IMR-90 (cell line): ENCODE measurements at regions not wholly inside any gene's neighbourhood (a gene's known extent, or its start where the extent isn't known, plus 50 kb on each side); places are given as distances from the start of the nearest gene placed in this dataset.

ENCODE experiments used
- ATAC-seq: fragments of 200-7000 bp; cut with Tn5 transposase; 2 replicates; pipeline ENCODE4 v1.9.1; 2020; ENCODE audit warnings: low read depth, mild to moderate bottlenecking, moderate library complexity
- BruUV-seq: library from RNA; stranded (reverse); fragments of 400-500 nt; replicated peaks from 2 replicates; lab custom pipeline; 2021; lab: Mats Ljungman, UMichigan
- CTCF ChIA-PET: fragments of 300-600 bp; formaldehyde crosslinking; extraction: SDS; loops from one replicate; lab custom pipeline; 2021; ENCODE audit warnings: antibody characterized with exemption; lab: Yijun Ruan, JAX
- POLR2A ChIA-PET: fragments of 300-600 bp; sonication (Branson Sonifier 250); formaldehyde crosslinking; loops from one replicate; lab custom pipeline; 2022; ENCODE audit warnings: antibody characterized with exemption; ENCODE audit not compliant: unreplicated experiment; lab: Charles Lee
- DNase-seq: peaks from one replicate; pipeline ENCODE4 v3.0.0; 2013
- H2AFZ ChIP-seq: replicated peaks from 2 replicates; pipeline ENCODE3; 2013; ENCODE audit warnings: low read length, mild to moderate bottlenecking; ENCODE audit not compliant: poor library complexity
- H2AK5ac ChIP-seq: 2 replicates; pipeline ENCODE4 v1.6.1; 2013; ENCODE audit warnings: low read depth, low read length, inconsistent platforms
- H2AK9ac ChIP-seq: replicated peaks from 2 replicates; pipeline ENCODE3; 2013; ENCODE audit warnings: mild to moderate bottlenecking, low read depth, low read length, moderate library complexity; ENCODE audit not compliant: poor library complexity
- H2BK120ac ChIP-seq: 2 replicates; pipeline ENCODE4 v1.6.1; 2013; ENCODE audit warnings: low read depth, low read length, inconsistent platforms
- H2BK15ac ChIP-seq: 3 replicates; pipeline ENCODE4 v1.6.1; 2013; ENCODE audit warnings: low read depth, low read length, inconsistent platforms
- H2BK20ac ChIP-seq: 2 replicates; pipeline ENCODE4 v1.6.1; 2013; ENCODE audit warnings: low read depth, mild to moderate bottlenecking, inconsistent platforms, low read length, moderate library complexity
- H2BK5ac ChIP-seq: 2 replicates; pipeline ENCODE4 v1.6.1; 2013; ENCODE audit warnings: mild to moderate bottlenecking, low read depth, low read length, inconsistent platforms; ENCODE audit not compliant: poor library complexity, severe bottlenecking
- H3K14ac ChIP-seq: replicated peaks from 2 replicates; pipeline ENCODE4 v1.6.1; 2013; ENCODE audit warnings: low read depth, low read length, inconsistent platforms
- H3K18ac ChIP-seq: 2 replicates; pipeline ENCODE4 v1.6.1; 2013; ENCODE audit warnings: low read depth, low read length, control low read depth
- H3K23ac ChIP-seq: 2 replicates; pipeline ENCODE4 v1.6.1; 2013; ENCODE audit warnings: low read depth, low read length, inconsistent platforms
- H3K27ac ChIP-seq: 2 replicates; pipeline ENCODE4 v1.5.1; 2013; ENCODE audit warnings: mild to moderate bottlenecking, control low read depth, low read length; ENCODE audit not compliant: insufficient read depth
- H3K27me3 ChIP-seq: 2 replicates; pipeline ENCODE4 v1.6.1; 2013; ENCODE audit warnings: low read length; ENCODE audit not compliant: control insufficient read depth, insufficient read depth
- H3K36me3 ChIP-seq: 2 replicates; pipeline ENCODE4 v1.6.1; 2013; ENCODE audit warnings: low read length, mixed read lengths; ENCODE audit not compliant: control insufficient read depth, insufficient read depth
- H3K4ac ChIP-seq: 2 replicates; pipeline ENCODE4 v1.6.1; 2013; ENCODE audit warnings: low read depth, low read length, inconsistent platforms
- H3K4me1 ChIP-seq: 2 replicates; pipeline ENCODE4 v1.6.1; 2013; ENCODE audit warnings: low read length, mixed read lengths; ENCODE audit not compliant: control insufficient read depth, insufficient read depth
- H3K4me2 ChIP-seq: 2 replicates; pipeline ENCODE4 v1.6.1; 2013; ENCODE audit warnings: low read depth, mild to moderate bottlenecking, control low read depth, low read length, moderate library complexity
- H3K4me3 ChIP-seq: 2 replicates; pipeline ENCODE4 v1.5.1; 2013; ENCODE audit warnings: low read depth, mild to moderate bottlenecking, control low read depth, low read length, moderate library complexity; ENCODE audit not compliant: insufficient read depth
- H3K56ac ChIP-seq: 2 replicates; pipeline ENCODE4 v1.6.1; 2013; ENCODE audit warnings: low read length, inconsistent platforms; ENCODE audit not compliant: insufficient read depth; ENCODE audit errors: extremely low read depth
- H3K79me1 ChIP-seq, 2 experiments: 2 replicates each; pipeline ENCODE4 v1.6.1; 2013; ENCODE audit warnings: low read length in 2 of 2, inconsistent platforms in 1 of 2, low read depth in 1 of 2
- H3K9ac ChIP-seq: 2 replicates; pipeline ENCODE4 v1.6.1; 2013; ENCODE audit warnings: low read depth, low read length, control low read depth
- H3K9me1 ChIP-seq: 2 replicates; pipeline ENCODE4 v1.6.1; 2013; ENCODE audit warnings: low read length, inconsistent platforms; ENCODE audit not compliant: insufficient read depth
- H3K9me3 ChIP-seq: 2 replicates; pipeline ENCODE4 v1.6.1; 2013; ENCODE audit warnings: low read length; ENCODE audit not compliant: control insufficient read depth, insufficient read depth
- H4K20me1 ChIP-seq: 2 replicates; pipeline ENCODE4 v1.6.1; 2013; ENCODE audit warnings: low read length, inconsistent platforms; ENCODE audit not compliant: insufficient read depth
- H4K5ac ChIP-seq: 2 replicates; pipeline ENCODE4 v1.6.1; 2013; ENCODE audit warnings: mild to moderate bottlenecking, low read depth, low read length, control low read depth
- H4K8ac ChIP-seq, 2 experiments: 2 replicates each; pipeline ENCODE4 v1.6.1; 2013; ENCODE audit warnings: low read depth in 2 of 2, low read length in 2 of 2, control low read depth in 1 of 2, inconsistent platforms in 1 of 2
- H4K91ac ChIP-seq: 2 replicates; pipeline ENCODE4 v1.6.1; 2013; ENCODE audit warnings: low read depth, low read length, inconsistent platforms; ENCODE audit not compliant: insufficient read depth
- BHLHE40 ChIP-seq: fragments of 150-350 bp; IDR thresholded peaks from 2 replicates; pipeline ENCODE4 v1.6.1; 2016; ENCODE audit warnings: mild to moderate bottlenecking, low read depth, low read length
- CEBPB ChIP-seq: IDR thresholded peaks from 2 replicates; pipeline ENCODE4 v1.6.1; 2012; ENCODE audit warnings: low read depth, low read length, improper control_type of control experiment
- CHD1 ChIP-seq: IDR thresholded peaks from 2 replicates; pipeline ENCODE4 v1.6.1; 2012; ENCODE audit warnings: low read depth, low read length, improper control_type of control experiment
- CTCF ChIP-seq: conservative IDR thresholded peaks from 2 replicates; pipeline ENCODE4 v1.5.1; 2012; ENCODE audit warnings: mild to moderate bottlenecking, low read depth, low read length, improper control_type of control experiment
- ELK1 ChIP-seq: fragments of 150-350 bp; IDR thresholded peaks from 2 replicates; pipeline ENCODE4 v1.6.1; 2016; ENCODE audit warnings: low read depth, mild to moderate bottlenecking, low read length, moderate library complexity, borderline replicate concordance
- FOS ChIP-seq: fragments of 150-350 bp; IDR thresholded peaks from 2 replicates; pipeline ENCODE4 v1.6.1; 2016; ENCODE audit warnings: low read depth, low read length
- MAFK ChIP-seq: IDR thresholded peaks from 2 replicates; pipeline ENCODE4 v1.6.1; 2012; ENCODE audit warnings: low read depth, low read length, improper control_type of control experiment
- MAZ ChIP-seq: IDR thresholded peaks from 2 replicates; pipeline ENCODE4 v1.6.1; 2012; ENCODE audit warnings: low read depth, mild to moderate bottlenecking, low read length, improper control_type of control experiment, moderate library complexity, borderline replicate concordance
- MXI1 ChIP-seq: IDR thresholded peaks from 2 replicates; pipeline ENCODE4 v1.6.1; 2012; ENCODE audit warnings: low read depth, mild to moderate bottlenecking, low read length, moderate library complexity, borderline replicate concordance
- NFE2L2 ChIP-seq: fragments of 150-350 bp; IDR thresholded peaks from 2 replicates; pipeline ENCODE4 v1.6.1; 2016; ENCODE audit warnings: low read depth, mild to moderate bottlenecking, low read length
- POLR2A ChIP-seq: IDR thresholded peaks from 2 replicates; pipeline ENCODE4 v1.6.1; 2012; ENCODE audit warnings: mild to moderate bottlenecking, low read depth, low read length
- RAD21 ChIP-seq: IDR thresholded peaks from 2 replicates; pipeline ENCODE4 v1.6.1; 2012; ENCODE audit warnings: low read length, improper control_type of control experiment
- RCOR1 ChIP-seq: IDR thresholded peaks from 2 replicates; pipeline ENCODE4 v1.6.1; 2012; ENCODE audit warnings: mild to moderate bottlenecking, low read length, improper control_type of control experiment; ENCODE audit not compliant: insufficient replicate concordance
- RFX5 ChIP-seq: IDR thresholded peaks from 2 replicates; pipeline ENCODE4 v1.8.0; 2012; ENCODE audit warnings: low read depth, mild to moderate bottlenecking, low read length, moderate library complexity
- SMC3 ChIP-seq: fragments of 150-350 bp; IDR thresholded peaks from 2 replicates; pipeline ENCODE4 v1.6.1; 2016; ENCODE audit warnings: low read depth, mild to moderate bottlenecking, antibody characterized with exemption, low read length, moderate library complexity
- WGBS, 2 experiments: methylation state at CpG; one replicate each; pipeline versions ENCODE4 v1.1.5 to v1.1.7; 2013; ENCODE audit warnings: missing lambda C conversion rate in 2 of 2; ENCODE audit not compliant: insufficient read length in 1 of 2; ENCODE audit errors: extremely low coverage in 2 of 2; 5-methylcytosine and 5-hydroxymethylcytosine counted together
- dilution Hi-C: fragments of 300-500 bp; cut with HindIII; formaldehyde crosslinking; loops from one replicate; pipeline ENCODE4 v1.14.3; 2018; ENCODE audit warnings: low sequenced_read_pairs; ENCODE audit not compliant: unreplicated experiment
- in situ Hi-C: fragments of 300-500 bp; cut with MboI; formaldehyde crosslinking; loops from 3 replicates; pipeline ENCODE4 v1.14.3; 2019; ENCODE audit warnings: low sequenced_read_pairs, inconsistent platforms, mixed read lengths
- intact Hi-C: fragments of 100-400 bp; cut with micrococcal nuclease; formaldehyde crosslinking; loops from 2 replicates; pipeline ENCODE4 v1.10.0; 2022
- TF ChIP-seq, protein P1 (sequence below): fragments of 150-350 bp; IDR thresholded peaks from 2 replicates; pipeline ENCODE4 v1.6.1; 2017; ENCODE audit warnings: mild to moderate bottlenecking, antibody characterized with exemption, low read length, low read depth

- H4K20me1 ChIP-seq: no peaks in the 10 kb centered on the region
- CTCF ChIA-PET: no interaction called here
- H3K4me2 ChIP-seq: no peak overlapping the region
- POLR2A ChIA-PET: no interaction called here
- no peaks in the 10 kb centered on the region for H3K4me1 ChIP-seq
- no peak overlapping the region for H3K4ac ChIP-seq
- intact Hi-C loops: no loop called here
- no peak overlapping the region for H3K14ac ChIP-seq
- H4K5ac ChIP-seq: no peak overlapping the region
- no peaks in the 10 kb centered on the region; the same call in 1 of the 2 replicates for H3K27me3 ChIP-seq
- H2AK9ac ChIP-seq: no peak overlapping the region
- no peak overlapping the region for H2AFZ ChIP-seq
- WGBS, 2 experiments: no CpG with 5 or more reads among the region's 6 CpGs
- ATAC-seq: no peak
- H3K56ac ChIP-seq: no peak overlapping the region
- no peak overlapping the region for H2BK120ac ChIP-seq
- no peaks in the 10 kb centered on the region for H3K9me3 ChIP-seq
- no peaks in the 10 kb centered on the region for H3K36me3 ChIP-seq
- H4K91ac ChIP-seq: no peak overlapping the region
- no peak overlapping the region for H4K8ac ChIP-seq
- no TSS peak for BruUV-seq
- H3K27ac ChIP-seq: no peak overlapping the region
- no peaks in the 10 kb centered on the region for H3K9me1 ChIP-seq
- in situ Hi-C loops: no loop called here
- no peak overlapping the region for H3K4me3 ChIP-seq
- H2BK15ac ChIP-seq: no peak overlapping the region
- H3K23ac ChIP-seq: no peak overlapping the region
- no peak overlapping the region for H2BK5ac ChIP-seq
- no peaks in the 10 kb centered on the region for H3K79me1 ChIP-seq
- H2AK5ac ChIP-seq: no peak overlapping the region
- H3K18ac ChIP-seq: no peak overlapping the region
- TF ChIP-seq BHLHE40 (no peak), CEBPB (no peak), RFX5 (no peak), MXI1 (no peak), RCOR1 (no peak), CHD1 (no peak), MAZ (no peak), NFE2L2 (no peak), POLR2A (no peak), RAD21 (no peak), SMC3 (no peak), FOS (no peak), MAFK (no peak), CTCF (no peak), ELK1 (no peak)
- TF ChIP-seq, protein P1, sequence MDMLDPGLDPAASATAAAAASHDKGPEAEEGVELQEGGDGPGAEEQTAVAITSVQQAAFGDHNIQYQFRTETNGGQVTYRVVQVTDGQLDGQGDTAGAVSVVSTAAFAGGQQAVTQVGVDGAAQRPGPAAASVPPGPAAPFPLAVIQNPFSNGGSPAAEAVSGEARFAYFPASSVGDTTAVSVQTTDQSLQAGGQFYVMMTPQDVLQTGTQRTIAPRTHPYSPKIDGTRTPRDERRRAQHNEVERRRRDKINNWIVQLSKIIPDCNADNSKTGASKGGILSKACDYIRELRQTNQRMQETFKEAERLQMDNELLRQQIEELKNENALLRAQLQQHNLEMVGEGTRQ: no peak
- dilution Hi-C loops: no loop called here
- no peak overlapping the region for H2BK20ac ChIP-seq
- no peak overlapping the region for H3K9ac ChIP-seq
- DNase-seq: no peak
Observed at GRCh38 chr7:25308906-25309705, 80.8 kb upstream of the NPVF start.
